ENCODE measurements at regions not wholly inside any gene's neighbourhood (a gene's known extent, or its start where the extent isn't known, plus 50 kb on each side); places are given as distances from the start of the nearest gene placed in this dataset.

DNA sequence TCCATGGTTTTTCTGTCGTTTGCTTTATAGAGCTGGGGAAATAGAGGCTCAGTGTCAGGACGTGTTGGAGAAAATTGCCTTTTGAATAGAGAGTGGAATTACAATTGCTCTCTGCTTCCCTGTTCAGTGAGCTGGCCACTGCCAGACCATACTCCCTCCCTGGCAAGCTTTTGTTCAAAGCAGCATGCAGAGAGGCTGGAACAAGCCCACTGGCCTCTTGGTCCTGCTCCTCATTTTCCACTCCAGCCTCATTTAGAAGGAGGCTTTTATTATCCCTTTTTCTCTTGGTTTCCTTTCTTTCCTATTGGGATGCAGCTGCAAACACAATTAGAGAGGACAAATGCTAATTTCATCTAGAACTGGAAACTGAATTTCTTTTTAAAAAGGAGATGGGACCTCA is 302.2 kb upstream of the PODXL start:
- no peak overlapping the region for H3K27ac ChIP-seq (ENCODE audit: low read depth, low read length)
- H3K4me1 ChIP-seq (ENCODE audit: control insufficient read depth in 3 of 3, insufficient read depth in 3 of 3, low read length in 3 of 3) = no peaks in the 10 kb centered on the region
- H3K4me3 ChIP-seq (ENCODE audit: low read length in 3 of 3) = no peak overlapping the region
- H3K9me3 ChIP-seq (ENCODE audit: control insufficient read depth in 3 of 3, low read length in 3 of 3) = peaks cover 0 to 4% (median 4%) of the 10 kb centered on the region in 3 donors
- H3K27me3 ChIP-seq (ENCODE audit: control insufficient read depth in 3 of 3, insufficient read depth in 3 of 3, low read length in 3 of 3) = no peaks in the 10 kb centered on the region
- H3K9ac ChIP-seq (ENCODE audit: low read depth in 1 of 3, low read length in 3 of 3) = no peak overlapping the region
- no peaks in the 10 kb centered on the region for H3K36me3 ChIP-seq (ENCODE audit: control insufficient read depth in 3 of 3, insufficient read depth in 3 of 3, low read length in 3 of 3)

DNA sequence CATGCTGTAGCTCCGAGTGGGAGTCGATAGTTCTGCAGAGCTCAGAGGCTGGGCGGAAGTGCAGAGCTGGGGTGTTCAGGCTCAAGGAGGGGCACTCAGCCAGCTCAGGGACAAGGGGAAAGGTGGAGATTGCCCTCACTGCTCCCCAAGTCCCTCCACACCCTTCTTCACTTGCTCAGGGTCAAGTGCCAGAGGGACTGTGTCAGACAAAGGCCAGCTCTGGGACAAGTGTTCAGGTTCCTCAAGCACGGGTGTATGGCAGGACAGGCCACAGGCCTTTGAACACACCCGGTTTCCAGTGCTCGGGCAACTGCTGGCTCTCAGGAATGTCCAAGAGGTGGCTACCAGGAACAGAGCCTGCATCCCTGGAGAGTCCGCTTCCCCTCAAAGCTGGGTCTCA is 293.0 kb upstream of the PODXL start:
- Histone ChIP-seq H3K27me3 (ENCODE audit: control insufficient read depth in 3 of 3, insufficient read depth in 3 of 3, low read length in 3 of 3) (peaks cover 11 to 13% (median 12%) of the 10 kb centered on the region in 3 donors), H3K9ac (ENCODE audit: low read depth in 1 of 3, low read length in 3 of 3) (no peak overlapping the region), H3K4me1 (ENCODE audit: control insufficient read depth in 3 of 3, insufficient read depth in 3 of 3, low read length in 3 of 3) (no peaks in the 10 kb centered on the region), H3K36me3 (ENCODE audit: control insufficient read depth in 3 of 3, insufficient read depth in 3 of 3, low read length in 3 of 3) (no peaks in the 10 kb centered on the region), H3K9me3 (ENCODE audit: control insufficient read depth in 3 of 3, low read length in 3 of 3) (peaks cover 0 to 1% (median 1%) of the 10 kb centered on the region in 3 donors), H3K27ac (ENCODE audit: low read depth, low read length) (no peak overlapping the region), H3K4me3 (ENCODE audit: low read length in 3 of 3) (no peak overlapping the region)

DNA sequence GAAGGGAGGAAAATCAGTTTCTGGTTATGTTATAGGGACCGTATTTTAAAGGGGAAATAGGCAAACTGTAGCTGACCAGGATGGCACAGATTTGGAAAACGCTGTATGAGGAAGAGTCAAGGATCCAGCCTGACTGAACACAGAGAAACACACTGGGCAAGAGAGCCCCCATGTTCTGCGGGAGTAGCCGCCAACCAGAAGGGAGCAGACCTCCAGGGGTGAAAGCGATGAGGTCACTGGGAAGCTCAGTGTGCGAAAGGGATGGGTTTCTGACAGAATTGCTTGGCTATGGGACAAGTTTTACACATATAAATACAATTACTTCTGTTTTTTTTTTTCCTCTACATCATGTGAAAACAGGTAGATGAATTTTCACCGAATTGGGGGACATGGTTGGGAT is 291.6 kb upstream of the PODXL start:
- H3K9me3 ChIP-seq (ENCODE audit: control insufficient read depth in 3 of 3, low read length in 3 of 3) = no peaks in the 10 kb centered on the region
- H3K36me3 ChIP-seq (ENCODE audit: control insufficient read depth in 3 of 3, insufficient read depth in 3 of 3, low read length in 3 of 3) = no peaks in the 10 kb centered on the region
- H3K4me1 ChIP-seq (ENCODE audit: control insufficient read depth in 3 of 3, insufficient read depth in 3 of 3, low read length in 3 of 3) = no peaks in the 10 kb centered on the region
- H3K27ac ChIP-seq (ENCODE audit: low read depth, low read length) = no peak overlapping the region
- H3K9ac ChIP-seq (ENCODE audit: low read depth in 1 of 3, low read length in 3 of 3) = no peak overlapping the region
- H3K4me3 ChIP-seq (ENCODE audit: low read length in 3 of 3) = no peak overlapping the region
- H3K27me3 ChIP-seq (ENCODE audit: control insufficient read depth in 3 of 3, insufficient read depth in 3 of 3, low read length in 3 of 3) = peaks cover 13 to 18% (median 17%) of the 10 kb centered on the region in 3 donors

DNA sequence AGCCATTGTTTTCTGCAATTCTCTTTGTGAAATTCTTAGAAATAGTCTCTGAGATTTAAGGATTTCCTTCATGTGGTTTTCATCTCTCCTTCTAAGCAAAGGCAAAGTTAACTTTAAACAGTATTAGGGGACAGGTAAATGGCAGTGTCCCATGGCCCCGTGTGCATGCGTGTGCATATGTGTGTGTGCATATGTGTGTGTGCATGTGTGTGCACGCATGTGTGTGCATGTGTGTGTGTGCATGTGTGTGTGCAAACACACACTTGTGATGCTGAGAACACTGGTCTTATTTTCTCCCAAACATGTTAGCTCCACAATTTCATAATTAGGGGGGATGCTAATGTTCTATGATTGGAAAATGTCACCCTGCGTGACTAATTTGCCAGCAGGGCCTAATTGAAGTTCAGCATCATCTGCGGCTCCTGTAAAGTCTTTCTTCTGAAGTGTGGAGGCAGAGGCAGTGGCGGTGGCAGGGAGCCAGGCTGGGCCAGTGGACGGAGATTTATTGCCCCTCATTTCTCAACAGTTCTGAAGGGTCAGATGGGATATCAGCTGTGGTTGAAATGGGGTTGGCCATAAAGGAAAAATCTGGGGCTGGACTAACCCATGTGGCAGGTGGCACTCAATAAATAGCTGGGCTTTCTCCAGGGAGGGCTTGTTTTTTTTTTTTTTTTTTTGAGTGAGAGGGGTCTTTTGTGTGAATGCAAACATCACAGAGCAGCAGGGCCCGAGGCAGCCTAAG is 289.3 kb upstream of the PODXL start:
- no peaks in the 10 kb centered on the region for H3K9me3 ChIP-seq (ENCODE audit: control insufficient read depth in 3 of 3, low read length in 3 of 3)
- H3K4me1 ChIP-seq (ENCODE audit: control insufficient read depth in 3 of 3, insufficient read depth in 3 of 3, low read length in 3 of 3) = no peaks in the 10 kb centered on the region
- H3K36me3 ChIP-seq (ENCODE audit: control insufficient read depth in 3 of 3, insufficient read depth in 3 of 3, low read length in 3 of 3) = no peaks in the 10 kb centered on the region
- no peak overlapping the region for H3K9ac ChIP-seq (ENCODE audit: low read depth in 1 of 3, low read length in 3 of 3)
- peaks cover 13 to 18% (median 17%) of the 10 kb centered on the region in 3 donors for H3K27me3 ChIP-seq (ENCODE audit: control insufficient read depth in 3 of 3, insufficient read depth in 3 of 3, low read length in 3 of 3)
- H3K4me3 ChIP-seq (ENCODE audit: low read length in 3 of 3) = no peak overlapping the region
- no peak overlapping the region for H3K27ac ChIP-seq (ENCODE audit: low read depth, low read length)

DNA sequence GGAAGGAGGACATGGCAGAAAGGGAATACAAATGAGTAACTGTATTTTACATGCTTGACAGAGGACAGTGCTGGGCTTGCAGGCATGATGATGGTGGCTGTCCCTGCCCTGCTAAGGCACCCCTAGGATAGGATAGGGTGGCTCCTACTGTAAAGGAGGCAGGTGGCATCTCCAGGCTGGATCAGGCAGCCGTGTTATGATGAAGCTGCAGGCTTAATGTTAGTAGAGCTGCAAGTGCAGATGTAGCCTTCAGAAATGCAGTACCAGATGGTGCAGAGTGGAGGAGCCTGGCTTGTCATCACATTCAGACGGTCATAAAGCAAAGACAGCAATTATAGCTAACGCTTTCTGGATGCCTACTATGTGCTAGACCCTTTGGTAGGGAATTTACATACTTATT is 287.9 kb upstream of the PODXL start:
- H3K27me3 ChIP-seq (ENCODE audit: control insufficient read depth in 3 of 3, insufficient read depth in 3 of 3, low read length in 3 of 3) = peaks cover 13 to 18% (median 17%) of the 10 kb centered on the region in 3 donors
- H3K4me3 ChIP-seq (ENCODE audit: low read length in 3 of 3) = no peak overlapping the region
- no peaks in the 10 kb centered on the region for H3K36me3 ChIP-seq (ENCODE audit: control insufficient read depth in 3 of 3, insufficient read depth in 3 of 3, low read length in 3 of 3)
- H3K4me1 ChIP-seq (ENCODE audit: control insufficient read depth in 3 of 3, insufficient read depth in 3 of 3, low read length in 3 of 3) = no peaks in the 10 kb centered on the region
- H3K27ac ChIP-seq (ENCODE audit: low read depth, low read length) = no peak overlapping the region
- H3K9me3 ChIP-seq (ENCODE audit: control insufficient read depth in 3 of 3, low read length in 3 of 3) = no peaks in the 10 kb centered on the region
- H3K9ac ChIP-seq (ENCODE audit: low read depth in 1 of 3, low read length in 3 of 3) = no peak overlapping the region

DNA sequence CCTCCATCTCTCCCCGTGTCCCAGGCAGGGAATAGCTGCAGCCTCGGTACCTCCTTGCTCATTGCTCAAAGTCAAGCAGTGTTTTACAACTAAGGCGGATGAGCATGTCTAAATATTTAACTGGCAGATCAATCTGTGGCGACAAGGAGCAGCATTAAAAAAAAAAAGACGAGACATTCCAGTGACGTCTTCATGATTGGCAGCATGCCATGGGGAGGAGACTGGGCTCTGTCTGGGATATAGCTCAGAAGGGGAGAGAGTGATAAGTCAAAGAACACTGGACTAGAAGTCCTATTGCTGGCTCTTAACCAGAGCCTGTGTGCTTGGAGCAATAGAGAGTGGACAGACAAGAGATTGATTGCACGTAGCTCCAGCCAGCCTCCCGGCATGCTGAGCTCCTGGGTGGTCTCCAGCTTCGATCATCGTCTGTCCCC is 287.5 kb upstream of the PODXL start:
- no peaks in the 10 kb centered on the region for H3K4me1 ChIP-seq (ENCODE audit: control insufficient read depth in 3 of 3, insufficient read depth in 3 of 3, low read length in 3 of 3)
- H3K9ac ChIP-seq (ENCODE audit: low read depth in 1 of 3, low read length in 3 of 3) = no peak overlapping the region
- H3K27me3 ChIP-seq (ENCODE audit: control insufficient read depth in 3 of 3, insufficient read depth in 3 of 3, low read length in 3 of 3) = peaks cover 13 to 18% (median 14%) of the 10 kb centered on the region in 3 donors
- H3K36me3 ChIP-seq (ENCODE audit: control insufficient read depth in 3 of 3, insufficient read depth in 3 of 3, low read length in 3 of 3) = no peaks in the 10 kb centered on the region
- no peak overlapping the region for H3K4me3 ChIP-seq (ENCODE audit: low read length in 3 of 3)
- no peaks in the 10 kb centered on the region for H3K9me3 ChIP-seq (ENCODE audit: control insufficient read depth in 3 of 3, low read length in 3 of 3)
- H3K27ac ChIP-seq (ENCODE audit: low read depth, low read length) = no peak overlapping the region

DNA sequence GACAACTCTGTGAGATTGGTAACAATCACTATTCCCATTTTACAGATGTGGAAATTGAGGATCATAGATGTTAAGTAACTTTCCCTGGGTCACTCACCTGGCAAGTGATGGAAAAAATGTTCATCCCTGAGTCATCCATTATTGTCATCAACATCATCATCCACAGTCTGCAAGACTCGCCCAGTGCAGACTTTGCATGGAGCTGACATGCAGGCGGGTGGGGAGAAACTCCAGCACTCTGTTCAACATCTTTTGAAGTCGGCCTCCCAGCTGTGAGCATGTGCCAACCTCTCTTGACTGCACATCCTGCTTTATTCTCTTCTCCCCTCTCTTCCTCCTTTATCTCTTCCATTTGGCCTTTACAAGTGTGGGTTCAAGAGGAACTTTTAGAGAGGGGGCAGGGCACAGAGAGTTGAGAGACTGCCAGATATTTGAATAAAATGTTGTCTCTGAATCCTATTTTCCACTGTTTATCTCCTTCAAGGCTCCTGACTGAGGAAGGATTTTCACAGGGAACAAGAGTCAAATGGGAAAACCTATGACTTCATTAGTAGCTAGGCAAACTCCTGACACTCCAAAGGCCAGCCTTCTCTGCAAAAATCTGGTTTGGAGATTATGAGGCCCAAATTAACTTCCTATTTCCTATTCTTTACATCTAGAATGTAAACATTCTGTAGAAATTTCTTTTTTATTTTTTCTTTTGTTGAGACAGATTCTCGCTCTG is 283.7 kb upstream of the PODXL start:
- Histone ChIP-seq H3K27me3 (ENCODE audit: control insufficient read depth in 3 of 3, insufficient read depth in 3 of 3, low read length in 3 of 3) (peaks cover 6 to 27% (median 13%) of the 10 kb centered on the region in 3 donors), H3K36me3 (ENCODE audit: control insufficient read depth in 3 of 3, insufficient read depth in 3 of 3, low read length in 3 of 3) (no peaks in the 10 kb centered on the region), H3K4me1 (ENCODE audit: control insufficient read depth in 3 of 3, insufficient read depth in 3 of 3, low read length in 3 of 3) (no peaks in the 10 kb centered on the region), H3K4me3 (ENCODE audit: low read length in 3 of 3) (no peak overlapping the region), H3K9me3 (ENCODE audit: control insufficient read depth in 3 of 3, low read length in 3 of 3) (no peaks in the 10 kb centered on the region), H3K9ac (ENCODE audit: low read depth in 1 of 3, low read length in 3 of 3) (no peak overlapping the region), H3K27ac (ENCODE audit: low read depth, low read length) (no peak overlapping the region)

DNA sequence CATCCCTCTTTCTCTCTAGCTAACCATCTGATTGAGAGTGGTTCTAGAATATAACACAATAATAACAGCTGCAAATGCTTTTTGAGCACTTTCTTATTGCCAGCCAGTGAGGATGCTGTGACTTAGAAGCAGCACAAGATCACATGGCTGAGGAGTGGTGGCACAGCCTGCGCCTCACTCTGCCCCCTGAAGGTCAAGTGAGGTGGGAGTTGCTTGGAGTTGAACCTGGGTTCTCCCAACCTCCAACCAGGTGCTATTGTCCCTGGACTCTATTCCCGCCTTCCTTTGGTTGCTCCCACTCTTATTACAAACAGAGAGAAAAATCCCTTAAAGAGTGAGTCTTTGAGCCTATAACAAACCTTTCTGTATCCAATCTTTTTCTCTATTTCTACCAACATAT is 280.3 kb upstream of the PODXL start:
- Histone ChIP-seq H3K4me3 (ENCODE audit: low read length in 3 of 3) (no peak overlapping the region), H3K27me3 (ENCODE audit: control insufficient read depth in 3 of 3, insufficient read depth in 3 of 3, low read length in 3 of 3) (peaks cover 8 to 32% (median 25%) of the 10 kb centered on the region in 3 donors)

DNA sequence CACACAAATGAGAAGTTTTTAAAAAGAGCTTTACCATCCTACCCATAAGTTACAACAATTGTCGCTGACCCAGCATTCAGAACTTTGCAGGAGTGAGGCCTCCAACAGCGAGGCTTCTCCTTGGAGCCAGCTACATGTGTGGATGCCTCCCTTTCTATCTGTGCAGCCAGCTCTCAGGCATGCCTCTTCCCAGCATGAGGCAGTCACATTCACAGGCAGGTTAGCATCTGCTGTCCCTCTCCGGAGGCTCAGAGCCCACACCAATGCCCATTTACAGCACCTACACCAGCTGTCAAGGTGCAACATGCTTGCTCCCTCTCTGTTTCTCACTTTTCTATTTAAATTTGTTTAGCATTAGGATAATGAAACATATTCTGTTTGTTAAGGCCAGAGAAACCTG is 278.7 kb upstream of the PODXL start:
- H3K27me3 ChIP-seq (ENCODE audit: control insufficient read depth in 3 of 3, insufficient read depth in 3 of 3, low read length in 3 of 3) = peaks cover 15 to 45% (median 37%) of the 10 kb centered on the region in 3 donors
- H3K9ac ChIP-seq (ENCODE audit: low read depth in 1 of 3, low read length in 3 of 3) = no peak overlapping the region

More for the DNA sequence above, 280.3 kb upstream of the PODXL start:
- Histone ChIP-seq H3K9ac (ENCODE audit: low read depth in 1 of 3, low read length in 3 of 3) (no peak overlapping the region), H3K36me3 (ENCODE audit: control insufficient read depth in 3 of 3, insufficient read depth in 3 of 3, low read length in 3 of 3) (no peaks in the 10 kb centered on the region), H3K9me3 (ENCODE audit: control insufficient read depth in 3 of 3, low read length in 3 of 3) (no peaks in the 10 kb centered on the region), H3K4me1 (ENCODE audit: control insufficient read depth in 3 of 3, insufficient read depth in 3 of 3, low read length in 3 of 3) (no peaks in the 10 kb centered on the region), H3K27ac (ENCODE audit: low read depth, low read length) (no peak overlapping the region)

DNA sequence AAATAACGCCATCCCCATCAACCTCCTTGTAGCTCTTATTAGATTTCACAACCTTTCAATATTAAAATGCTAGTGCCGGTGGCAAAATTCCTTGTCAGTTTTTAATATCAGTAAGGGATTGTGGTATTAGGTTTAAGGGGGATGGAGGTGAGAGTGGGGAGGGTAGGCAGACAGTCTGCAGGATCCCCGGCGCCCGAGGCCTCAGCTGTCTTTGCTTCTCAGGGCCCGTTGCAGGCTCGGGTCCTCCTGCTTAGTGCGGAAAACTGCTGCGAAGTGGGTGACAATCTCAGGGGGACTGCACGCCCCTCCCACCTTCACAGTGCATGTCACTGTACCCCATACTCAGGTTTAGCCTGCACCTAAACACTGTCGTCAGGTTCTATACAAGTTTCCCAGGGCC is 274.3 kb upstream of the PODXL start:
- Histone ChIP-seq H3K9ac (ENCODE audit: low read depth in 1 of 3, low read length in 3 of 3) (no peak overlapping the region), H3K4me3 (ENCODE audit: low read length in 3 of 3) (no peak overlapping the region), H3K9me3 (ENCODE audit: control insufficient read depth in 3 of 3, low read length in 3 of 3) (no peaks in the 10 kb centered on the region), H3K27me3 (ENCODE audit: control insufficient read depth in 3 of 3, insufficient read depth in 3 of 3, low read length in 3 of 3) (peaks cover 18 to 52% (median 41%) of the 10 kb centered on the region in 3 donors), H3K36me3 (ENCODE audit: control insufficient read depth in 3 of 3, insufficient read depth in 3 of 3, low read length in 3 of 3) (no peaks in the 10 kb centered on the region), H3K4me1 (ENCODE audit: control insufficient read depth in 3 of 3, insufficient read depth in 3 of 3, low read length in 3 of 3) (no peaks in the 10 kb centered on the region), H3K27ac (ENCODE audit: low read depth, low read length) (no peak overlapping the region)

More for the DNA sequence above, 278.7 kb upstream of the PODXL start:
- Histone ChIP-seq H3K9me3 (ENCODE audit: control insufficient read depth in 3 of 3, low read length in 3 of 3) (no peaks in the 10 kb centered on the region), H3K4me1 (ENCODE audit: control insufficient read depth in 3 of 3, insufficient read depth in 3 of 3, low read length in 3 of 3) (no peaks in the 10 kb centered on the region), H3K4me3 (ENCODE audit: low read length in 3 of 3) (no peak overlapping the region), H3K36me3 (ENCODE audit: control insufficient read depth in 3 of 3, insufficient read depth in 3 of 3, low read length in 3 of 3) (no peaks in the 10 kb centered on the region), H3K27ac (ENCODE audit: low read depth, low read length) (no peak overlapping the region)

All from skeletal muscle tissue (tissue), 3 donors.